ENCODE measurements at regions not wholly inside any gene's neighbourhood (a gene's known extent, or its start where the extent isn't known, plus 50 kb on each side); places are given as distances from the start of the nearest gene placed in this dataset.

DNA sequence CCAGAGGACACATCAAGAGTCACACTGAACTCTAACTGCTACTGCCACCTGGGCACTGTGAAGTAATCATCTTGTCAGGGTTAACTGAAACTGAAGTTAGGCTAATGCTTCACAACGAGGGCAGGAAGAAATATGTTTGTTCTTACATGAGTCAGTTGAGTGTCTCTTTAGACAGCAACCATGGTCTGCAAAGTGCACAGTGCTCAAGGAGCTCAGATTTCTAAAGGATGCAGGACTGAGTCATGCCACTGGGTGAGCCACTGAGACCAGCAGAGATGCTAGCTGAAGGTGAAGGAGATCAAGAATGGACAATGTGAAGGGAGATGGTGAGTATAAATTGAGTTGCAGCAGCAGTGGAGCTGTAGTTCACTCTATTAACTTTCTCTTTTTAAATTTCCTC lies 76.0 kb upstream of the CTTNBP2 start:
- no CpG with 5 or more reads among the region's 1 CpG for WGBS, 2 donors (ENCODE audit: extremely low coverage in 2 of 2, insufficient read length in 2 of 2, insufficient replicate concordance in 1 of 2)
- no peak for DNase-seq (ENCODE audit: low spot score)

DNA sequence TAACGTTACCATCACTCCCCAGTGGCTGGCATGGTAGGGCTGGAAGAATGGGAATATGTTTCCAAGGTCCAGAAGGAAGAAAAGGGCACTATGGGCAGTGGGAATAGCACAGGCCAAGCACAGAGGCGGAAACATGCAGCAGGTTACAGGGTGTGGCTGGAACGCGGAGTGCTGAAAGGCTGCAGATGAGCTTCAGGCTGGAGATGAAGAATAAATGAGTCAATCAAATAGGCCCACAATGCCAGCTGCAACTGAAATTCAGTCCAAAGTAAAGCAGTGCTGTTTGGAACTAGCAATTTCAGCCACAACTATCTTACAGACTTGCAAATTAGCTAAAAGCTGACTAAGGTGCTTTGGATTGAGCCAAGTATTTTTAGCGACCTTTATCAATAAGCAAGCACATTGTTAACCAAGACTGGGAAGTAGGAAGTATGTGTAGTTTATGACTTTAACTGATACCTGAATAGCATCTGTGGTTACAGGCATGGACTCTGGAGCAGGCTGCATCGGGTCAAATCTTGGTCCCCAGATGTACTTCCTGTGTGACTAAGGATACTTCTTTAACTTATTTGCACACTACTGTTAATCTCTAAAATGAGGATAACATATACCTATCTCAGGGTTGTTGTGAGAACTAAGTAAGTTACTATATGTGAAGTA lies 77.5 kb upstream of the CTTNBP2 start:
- no peak overlapping the region for H4K8ac ChIP-seq (ENCODE audit: low read depth, low read length)
- no peak overlapping the region for H2AFZ ChIP-seq (ENCODE audit: low read length)
- no peaks in the 10 kb centered on the region for H3K79me1 ChIP-seq (ENCODE audit: low read depth, low read length)
- H2AK5ac ChIP-seq (ENCODE audit: low read depth, low read length): no peak overlapping the region
- H3K36me3 ChIP-seq (replicated peaks in 1 of 2; ENCODE audit: control insufficient read depth in 2 of 2, insufficient read depth in 2 of 2, low read length in 2 of 2): no peaks in the 10 kb centered on the region
- H3K18ac ChIP-seq (ENCODE audit: low read length): no peak overlapping the region
- H4K91ac ChIP-seq (ENCODE audit: low read depth, low read length, poor library complexity): no peak overlapping the region
- no peak overlapping the region for H3K27ac ChIP-seq (replicated peaks; ENCODE audit: low read length)
- no peaks in the 10 kb centered on the region for H3K27me3 ChIP-seq (ENCODE audit: control insufficient read depth in 3 of 3, insufficient read depth in 3 of 3, low read depth in 1 of 3, low read length in 3 of 3)
- H3K23ac ChIP-seq (ENCODE audit: low read depth, low read length, poor library complexity): no peak overlapping the region
- no peak overlapping the region for H2BK5ac ChIP-seq (ENCODE audit: low read length)
- no peak overlapping the region for H3K9ac ChIP-seq (ENCODE audit: low read depth, low read length, poor library complexity)
- no CpG with 5 or more reads among the region's 6 CpGs for WGBS, 2 donors (ENCODE audit: extremely low coverage in 2 of 2, insufficient read length in 2 of 2, insufficient replicate concordance in 1 of 2)
- H3K4me1 ChIP-seq (ENCODE audit: control insufficient read depth in 2 of 2, insufficient read depth in 1 of 2, low read depth in 1 of 2, low read length in 2 of 2): no peaks in the 10 kb centered on the region
- no peak overlapping the region for H2BK120ac ChIP-seq (ENCODE audit: low read depth, low read length)
- DNase-seq (ENCODE audit: low spot score): no peak
- H2BK12ac ChIP-seq (ENCODE audit: low read length): no peak overlapping the region
- no peak overlapping the region for H2BK15ac ChIP-seq (ENCODE audit: low read length)
- no peak overlapping the region for H3K4me2 ChIP-seq (ENCODE audit: insufficient read depth, low read length, poor library complexity, severe bottlenecking)
- H3K9me3 ChIP-seq (replicated peaks in 1 of 2; ENCODE audit: control insufficient read depth in 2 of 2, insufficient read depth in 1 of 2, low read depth in 1 of 2, low read length in 2 of 2): no peaks in the 10 kb centered on the region
- H3K14ac ChIP-seq (ENCODE audit: low read length): no peak overlapping the region
- H3K4me3 ChIP-seq (ENCODE audit: low read length in 2 of 2): no peak overlapping the region
- no peak overlapping the region for H3K4ac ChIP-seq (ENCODE audit: low read length)

More for the DNA sequence above, 76.0 kb upstream of the CTTNBP2 start:
- Histone ChIP-seq H2BK12ac (ENCODE audit: low read length) (no peak overlapping the region), H3K4me1 (ENCODE audit: control insufficient read depth in 2 of 2, insufficient read depth in 1 of 2, low read depth in 1 of 2, low read length in 2 of 2) (no peaks in the 10 kb centered on the region), H3K9me3 (replicated peaks in 1 of 2; ENCODE audit: control insufficient read depth in 2 of 2, insufficient read depth in 1 of 2, low read depth in 1 of 2, low read length in 2 of 2) (no peaks in the 10 kb centered on the region), H2BK5ac (ENCODE audit: low read length) (no peak overlapping the region), H4K91ac (ENCODE audit: low read depth, low read length, poor library complexity) (no peak overlapping the region), H3K27ac (replicated peaks; ENCODE audit: low read length) (no peak overlapping the region), H3K36me3 (replicated peaks in 1 of 2; ENCODE audit: control insufficient read depth in 2 of 2, insufficient read depth in 2 of 2, low read length in 2 of 2) (no peaks in the 10 kb centered on the region), H2AK5ac (ENCODE audit: low read depth, low read length) (no peak overlapping the region), H3K4me2 (ENCODE audit: insufficient read depth, low read length, poor library complexity, severe bottlenecking) (no peak overlapping the region), H3K79me1 (ENCODE audit: low read depth, low read length) (no peaks in the 10 kb centered on the region), H3K4me3 (ENCODE audit: low read length in 2 of 2) (no peak overlapping the region), H3K9ac (ENCODE audit: low read depth, low read length, poor library complexity) (no peak overlapping the region), H3K23ac (ENCODE audit: low read depth, low read length, poor library complexity) (no peak overlapping the region), H2BK15ac (ENCODE audit: low read length) (no peak overlapping the region), H3K27me3 (ENCODE audit: control insufficient read depth in 3 of 3, insufficient read depth in 3 of 3, low read depth in 1 of 3, low read length in 3 of 3) (no peaks in the 10 kb centered on the region), H3K4ac (ENCODE audit: low read length) (no peak overlapping the region), H4K8ac (ENCODE audit: low read depth, low read length) (no peak overlapping the region), H2BK120ac (ENCODE audit: low read depth, low read length) (no peak overlapping the region), H3K18ac (ENCODE audit: low read length) (no peak overlapping the region), H3K14ac (ENCODE audit: low read length) (no peak overlapping the region), H2AFZ (ENCODE audit: low read length) (no peak overlapping the region)

DNA sequence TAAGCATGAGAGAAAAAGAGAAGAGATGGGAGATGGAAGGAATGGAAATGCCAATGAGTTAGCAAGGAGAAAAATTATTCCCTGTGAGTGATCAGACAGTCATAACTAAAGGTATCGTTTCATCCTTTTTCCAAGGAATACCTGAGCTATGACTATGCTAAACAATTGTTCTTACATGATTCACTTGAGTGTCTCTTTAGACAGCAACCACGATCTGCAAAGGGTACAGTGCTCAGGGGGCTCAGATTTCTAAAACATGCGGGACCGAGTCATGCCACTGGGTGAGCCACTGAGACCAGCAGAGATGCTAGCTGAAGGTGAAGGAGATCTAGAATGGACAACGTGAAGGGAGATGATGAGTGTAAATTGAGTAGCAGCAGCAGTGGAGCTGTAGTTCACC lies 78.0 kb upstream of the CTTNBP2 start:
- Histone ChIP-seq H3K27me3 (ENCODE audit: control insufficient read depth in 3 of 3, insufficient read depth in 3 of 3, low read depth in 1 of 3, low read length in 3 of 3) (no peaks in the 10 kb centered on the region), H3K9ac (ENCODE audit: low read depth, low read length, poor library complexity) (no peak overlapping the region), H2BK15ac (ENCODE audit: low read length) (no peak overlapping the region), H2AK5ac (ENCODE audit: low read depth, low read length) (no peak overlapping the region), H4K8ac (ENCODE audit: low read depth, low read length) (no peak overlapping the region), H3K18ac (ENCODE audit: low read length) (no peak overlapping the region), H3K79me1 (ENCODE audit: low read depth, low read length) (no peaks in the 10 kb centered on the region), H3K36me3 (replicated peaks in 1 of 2; ENCODE audit: control insufficient read depth in 2 of 2, insufficient read depth in 2 of 2, low read length in 2 of 2) (no peaks in the 10 kb centered on the region), H3K4me1 (ENCODE audit: control insufficient read depth in 2 of 2, insufficient read depth in 1 of 2, low read depth in 1 of 2, low read length in 2 of 2) (no peaks in the 10 kb centered on the region), H3K27ac (replicated peaks; ENCODE audit: low read length) (no peak overlapping the region), H3K23ac (ENCODE audit: low read depth, low read length, poor library complexity) (no peak overlapping the region), H3K4me2 (ENCODE audit: insufficient read depth, low read length, poor library complexity, severe bottlenecking) (no peak overlapping the region), H3K4ac (ENCODE audit: low read length) (no peak overlapping the region), H3K14ac (ENCODE audit: low read length) (no peak overlapping the region), H4K91ac (ENCODE audit: low read depth, low read length, poor library complexity) (no peak overlapping the region), H3K9me3 (replicated peaks in 1 of 2; ENCODE audit: control insufficient read depth in 2 of 2, insufficient read depth in 1 of 2, low read depth in 1 of 2, low read length in 2 of 2) (no peaks in the 10 kb centered on the region), H2BK12ac (ENCODE audit: low read length) (no peak overlapping the region), H2BK5ac (ENCODE audit: low read length) (no peak overlapping the region), H2AFZ (ENCODE audit: low read length) (no peak overlapping the region), H3K4me3 (ENCODE audit: low read length in 2 of 2) (no peak overlapping the region), H2BK120ac (ENCODE audit: low read depth, low read length) (no peak overlapping the region)
- DNase-seq (ENCODE audit: low spot score): no peak
- WGBS, 2 donors (ENCODE audit: extremely low coverage in 2 of 2, insufficient read length in 2 of 2, insufficient replicate concordance in 1 of 2): no CpG with 5 or more reads among the region's 5 CpGs

DNA sequence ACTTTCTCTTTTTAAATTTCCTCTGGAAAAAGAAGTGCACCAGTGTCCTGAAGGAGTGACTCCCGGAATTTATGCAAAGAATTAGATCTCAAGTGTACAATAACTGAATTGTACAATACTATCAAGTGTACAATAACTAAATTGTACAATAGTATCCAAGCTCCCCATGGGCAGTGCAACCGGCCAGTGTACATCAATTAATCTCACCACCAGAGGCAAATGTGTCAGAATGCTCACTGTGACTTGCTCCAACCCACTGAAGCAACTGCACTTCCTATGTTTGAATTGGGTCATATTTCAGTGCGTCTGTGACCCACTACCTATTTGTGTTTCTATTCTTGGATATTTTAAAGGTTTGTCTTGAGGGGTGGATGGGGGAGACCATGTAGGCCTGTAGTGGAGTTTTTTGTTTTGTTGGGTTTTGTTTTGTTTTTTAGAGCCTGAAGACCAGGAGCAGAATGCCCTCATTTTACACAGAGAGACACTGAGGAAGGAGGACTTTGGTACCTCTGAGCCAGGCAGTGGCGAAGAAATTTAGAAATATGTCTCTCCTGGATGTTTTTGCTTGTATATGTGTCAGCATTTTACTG lies 78.5 kb upstream of the CTTNBP2 start:
- Histone ChIP-seq H2AFZ (ENCODE audit: low read length) (no peak overlapping the region), H3K9me3 (replicated peaks in 1 of 2; ENCODE audit: control insufficient read depth in 2 of 2, insufficient read depth in 1 of 2, low read depth in 1 of 2, low read length in 2 of 2) (no peaks in the 10 kb centered on the region), H2BK15ac (ENCODE audit: low read length) (no peak overlapping the region), H3K27ac (replicated peaks; ENCODE audit: low read length) (no peak overlapping the region), H3K4me3 (ENCODE audit: low read length in 2 of 2) (no peak overlapping the region), H3K4me1 (ENCODE audit: control insufficient read depth in 2 of 2, insufficient read depth in 1 of 2, low read depth in 1 of 2, low read length in 2 of 2) (no peaks in the 10 kb centered on the region), H3K18ac (ENCODE audit: low read length) (no peak overlapping the region), H3K4ac (ENCODE audit: low read length) (no peak overlapping the region), H2BK12ac (ENCODE audit: low read length) (no peak overlapping the region), H3K79me1 (ENCODE audit: low read depth, low read length) (no peaks in the 10 kb centered on the region), H3K36me3 (replicated peaks in 1 of 2; ENCODE audit: control insufficient read depth in 2 of 2, insufficient read depth in 2 of 2, low read length in 2 of 2) (no peaks in the 10 kb centered on the region), H4K91ac (ENCODE audit: low read depth, low read length, poor library complexity) (no peak overlapping the region), H3K14ac (ENCODE audit: low read length) (no peak overlapping the region), H3K23ac (ENCODE audit: low read depth, low read length, poor library complexity) (no peak overlapping the region), H2BK5ac (ENCODE audit: low read length) (no peak overlapping the region), H2AK5ac (ENCODE audit: low read depth, low read length) (no peak overlapping the region), H3K27me3 (ENCODE audit: control insufficient read depth in 3 of 3, insufficient read depth in 3 of 3, low read depth in 1 of 3, low read length in 3 of 3) (no peaks in the 10 kb centered on the region), H3K9ac (ENCODE audit: low read depth, low read length, poor library complexity) (no peak overlapping the region), H3K4me2 (ENCODE audit: insufficient read depth, low read length, poor library complexity, severe bottlenecking) (no peak overlapping the region), H2BK120ac (ENCODE audit: low read depth, low read length) (no peak overlapping the region), H4K8ac (ENCODE audit: low read depth, low read length) (no peak overlapping the region)
- no CpG with 5 or more reads among the region's 4 CpGs for WGBS, 2 donors (ENCODE audit: extremely low coverage in 2 of 2, insufficient read length in 2 of 2, insufficient replicate concordance in 1 of 2)
- no peak for DNase-seq (ENCODE audit: low spot score)

Data from neuronal stem cell (in vitro differentiated cells).